ENCODE measurements at regions not wholly inside any gene's neighbourhood (a gene's known extent, or its start where the extent isn't known, plus 50 kb on each side); places are given as distances from the start of the nearest gene placed in this dataset.

GRCh38 chr5:54917323-54917722 lies 68.1 kb downstream of the ESM1 start:
- H3K27ac ChIP-seq (ENCODE audit: low read depth in 1 of 2, low read length in 2 of 2) = no peak overlapping the region
- Mint-ChIP-seq H3K27me3 (ENCODE audit: low read depth in 3 of 3) (peaks cover 7 to 26% (median 8%) of the 10 kb centered on the region in 3 donors), H3K4me3 (no peak overlapping the region), H3K4me1 (no peaks in the 10 kb centered on the region), H3K27ac (no peak overlapping the region), H3K36me3 (no peaks in the 10 kb centered on the region), H3K9me3 (peaks cover 2 to 9% (median 3%) of the 10 kb centered on the region in 7 donors)
- no peaks in the 10 kb centered on the region for H3K79me2 ChIP-seq (ENCODE audit: insufficient read depth, low read length)
- no peak overlapping the region for H2AFZ ChIP-seq (ENCODE audit: insufficient read depth, low read depth, low read length, poor library complexity, severe bottlenecking)
- H3K36me3 ChIP-seq (replicated peaks in 1 of 2; ENCODE audit: control insufficient read depth in 1 of 2, insufficient read depth in 2 of 2, low read length in 2 of 2) = no peaks in the 10 kb centered on the region
- no peaks in the 10 kb centered on the region for H3K4me1 ChIP-seq (ENCODE audit: control insufficient read depth in 1 of 2, insufficient read depth in 2 of 2, low read length in 2 of 2)
- DNase-seq = no peak
- H3K4me3 ChIP-seq (replicated peaks in 1 of 3; ENCODE audit: low read depth in 2 of 3, low read length in 3 of 3) = no peak overlapping the region
- intact Hi-C loops (cut with micrococcal nuclease) = no loop called here
- no peak for TF ChIP-seq CTCF (IDR thresholded peaks at IDR 0.05)
- no peaks in the 10 kb centered on the region for H3K9me3 ChIP-seq (replicated peaks in 1 of 2; ENCODE audit: control insufficient read depth in 1 of 2, insufficient read depth in 1 of 2, low read length in 2 of 2)
- no peak overlapping the region for H3K4me2 ChIP-seq (replicated peaks; ENCODE audit: extremely low read depth, low read length, poor library complexity, severe bottlenecking)
- H3K27me3 ChIP-seq (ENCODE audit: control insufficient read depth in 2 of 2, insufficient read depth in 2 of 2, low read length in 2 of 2) = peaks cover 0 to 3% of the 10 kb centered on the region in 2 donors
- no peak overlapping the region for H3K9ac ChIP-seq (ENCODE audit: insufficient read depth, low read length, poor library complexity, severe bottlenecking)
- no peaks in the 10 kb centered on the region for H4K20me1 ChIP-seq (ENCODE audit: insufficient read depth, low read length)

- Histone ChIP-seq H3K4me3 (replicated peaks in 1 of 3; ENCODE audit: low read depth in 2 of 3, low read length in 3 of 3) (no peak overlapping the region), H3K79me2 (ENCODE audit: insufficient read depth, low read length) (no peaks in the 10 kb centered on the region), H4K20me1 (ENCODE audit: insufficient read depth, low read length) (no peaks in the 10 kb centered on the region), H3K27ac (ENCODE audit: low read depth in 1 of 2, low read length in 2 of 2) (no peak overlapping the region), H3K27me3 (ENCODE audit: control insufficient read depth in 2 of 2, insufficient read depth in 2 of 2, low read length in 2 of 2) (peaks cover 0 to 3% of the 10 kb centered on the region in 2 donors), H3K4me2 (replicated peaks; ENCODE audit: extremely low read depth, low read length, poor library complexity, severe bottlenecking) (no peak overlapping the region), H3K9me3 (replicated peaks in 1 of 2; ENCODE audit: control insufficient read depth in 1 of 2, insufficient read depth in 1 of 2, low read length in 2 of 2) (no peaks in the 10 kb centered on the region), H3K9ac (ENCODE audit: insufficient read depth, low read length, poor library complexity, severe bottlenecking) (no peak overlapping the region), H3K4me1 (ENCODE audit: control insufficient read depth in 1 of 2, insufficient read depth in 2 of 2, low read length in 2 of 2) (no peaks in the 10 kb centered on the region), H3K36me3 (replicated peaks in 1 of 2; ENCODE audit: control insufficient read depth in 1 of 2, insufficient read depth in 2 of 2, low read length in 2 of 2) (no peaks in the 10 kb centered on the region), H2AFZ (ENCODE audit: insufficient read depth, low read depth, low read length, poor library complexity, severe bottlenecking) (no peak overlapping the region)
- H3K27ac Mint-ChIP-seq = no peak overlapping the region
- peaks cover 7 to 24% (median 9%) of the 10 kb centered on the region in 3 donors for H3K27me3 Mint-ChIP-seq (ENCODE audit: low read depth in 3 of 3)
- no CpG with 5 or more reads among the region's 3 CpGs for WGBS (ENCODE audit: insufficient coverage)
- no peaks in the 10 kb centered on the region for H3K4me1 Mint-ChIP-seq
- intact Hi-C loops (cut with micrococcal nuclease) = no loop called here
- H3K36me3 Mint-ChIP-seq = no peaks in the 10 kb centered on the region
- peaks cover 0 to 4% (median 2%) of the 10 kb centered on the region in 7 donors for H3K9me3 Mint-ChIP-seq
- no peak overlapping the region for H3K4me3 Mint-ChIP-seq
- TF ChIP-seq CTCF (IDR thresholded peaks at IDR 0.05) = no peak
- no peak for DNase-seq
These were observed 69.8 kb downstream of the ESM1 start for GRCh38 chr5:54915466-54916027.
